Loucy (cell line): ENCODE measurements at regions not wholly inside any gene's neighbourhood (a gene's known extent, or its start where the extent isn't known, plus 50 kb on each side); places are given as distances from the start of the nearest gene placed in this dataset.

Experiments
- H2AFZ ChIP-seq: fragments of 200-600 bp; sonication (generic); 2 replicates; pipeline ENCODE4 v1.6.0; 2016; ENCODE audit warnings: antibody characterized with exemption, mild to moderate bottlenecking, low read length, moderate library complexity
- H3F3A ChIP-seq: fragments of 200-600 bp; 2 replicates; pipeline ENCODE4 v1.6.0; 2016; ENCODE audit warnings: antibody characterized with exemption, low read depth, mild to moderate bottlenecking
- H3K27me3 ChIP-seq: fragments of 200-600 bp; sonication (generic); 2 replicates; pipeline ENCODE4 v1.6.1; 2014; ENCODE audit warnings: low read length, mild to moderate bottlenecking; ENCODE audit not compliant: insufficient read depth, poor library complexity, severe bottlenecking
- H3K36me3 ChIP-seq: fragments of 200-600 bp; sonication (generic); 2 replicates; pipeline ENCODE4 v1.6.1; 2016; ENCODE audit warnings: low read length; ENCODE audit not compliant: insufficient read depth
- H3K4me1 ChIP-seq: fragments of 200-600 bp; sonication (generic); 2 replicates; pipeline ENCODE4 v1.5.1; 2014; ENCODE audit warnings: low read length, mild to moderate bottlenecking; ENCODE audit not compliant: insufficient read depth, poor library complexity, severe bottlenecking
- H3K4me2 ChIP-seq: fragments of 200-600 bp; sonication (generic); 2 replicates; pipeline ENCODE4 v1.6.0; 2014; ENCODE audit warnings: antibody characterized with exemption, low read length, low read depth, mild to moderate bottlenecking; ENCODE audit not compliant: poor library complexity, severe bottlenecking
- H3K4me3 ChIP-seq: fragments of 200-600 bp; sonication (generic); 2 replicates; pipeline ENCODE4 v1.5.1; 2014; ENCODE audit warnings: low read length, mild to moderate bottlenecking, mixed read lengths; ENCODE audit not compliant: poor library complexity, severe bottlenecking
- H3K79me2 ChIP-seq: fragments of 200-600 bp; sonication (generic); 2 replicates; pipeline ENCODE4 v1.6.1; 2014; ENCODE audit warnings: low read length; ENCODE audit not compliant: insufficient read depth
- H3K9ac ChIP-seq: fragments of 200-600 bp; sonication (generic); 2 replicates; pipeline ENCODE4 v1.6.0; 2014; ENCODE audit warnings: mild to moderate bottlenecking, low read depth, low read length, moderate library complexity; ENCODE audit not compliant: poor library complexity, severe bottlenecking
- H3K9me2 ChIP-seq: fragments of 200-600 bp; sonication (generic); replicated peaks from 2 replicates; pipeline ENCODE4 v1.6.1; 2016; ENCODE audit warnings: low read depth, low read length, mixed read lengths
- H3K9me3 ChIP-seq: fragments of 200-600 bp; sonication (generic); 2 replicates; pipeline ENCODE4 v1.6.1; 2014; ENCODE audit warnings: mild to moderate bottlenecking, antibody characterized with exemption, low read length, low read depth; ENCODE audit not compliant: insufficient read depth
- H4K20me1 ChIP-seq: fragments of 200-600 bp; sonication (generic); 2 replicates; pipeline ENCODE4 v1.6.0; 2014; ENCODE audit warnings: antibody characterized with exemption, low read length, mild to moderate bottlenecking; ENCODE audit not compliant: insufficient read depth, poor library complexity, severe bottlenecking
- CTCF ChIP-seq: fragments of 200-600 bp; sonication (generic); conservative IDR thresholded peaks from 2 replicates; pipeline ENCODE4 v1.5.1; 2014; ENCODE audit warnings: mild to moderate bottlenecking, antibody characterized with exemption, low read length
- EZH2phosphoT487 ChIP-seq: fragments of 200-600 bp; IDR thresholded peaks from 2 replicates; pipeline ENCODE4 v1.6.1; 2018; ENCODE audit warnings: antibody characterized with exemption, mild to moderate bottlenecking, moderate library complexity, borderline replicate concordance

DNA sequence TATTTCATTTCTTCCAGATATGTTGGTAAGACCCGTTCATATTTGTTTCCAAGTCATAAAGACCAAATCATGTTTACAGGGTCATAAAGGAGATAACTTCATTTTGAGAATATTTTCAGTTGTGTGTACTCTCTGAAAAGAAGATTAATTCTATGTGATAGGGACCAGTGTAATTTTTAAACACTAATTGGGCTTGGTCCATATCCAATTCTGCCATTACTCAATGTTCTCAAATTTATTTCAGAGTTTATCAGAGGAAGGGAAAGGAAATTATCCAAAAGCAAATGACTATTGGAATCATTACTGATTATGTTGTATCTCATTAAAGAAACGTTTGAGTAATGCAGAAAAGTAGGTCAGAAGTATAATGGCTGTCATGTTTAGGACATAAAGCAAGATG lies 126.8 kb upstream of the DCN start:
- no peak overlapping the region for H3K9ac ChIP-seq
- no peaks in the 10 kb centered on the region for H3F3A ChIP-seq
- no peaks in the 10 kb centered on the region for H3K4me1 ChIP-seq
- H2AFZ ChIP-seq = no peak overlapping the region
- no peaks in the 10 kb centered on the region for H3K27me3 ChIP-seq
- no peaks in the 10 kb centered on the region for H3K9me2 ChIP-seq
- TF ChIP-seq EZH2phosphoT487 (no peak), CTCF (no peak)
- no peaks in the 10 kb centered on the region for H3K36me3 ChIP-seq
- no peaks in the 10 kb centered on the region for H3K9me3 ChIP-seq
- no peak overlapping the region for H3K4me2 ChIP-seq
- H3K79me2 ChIP-seq = no peaks in the 10 kb centered on the region
- H4K20me1 ChIP-seq = no peaks in the 10 kb centered on the region
- no peak overlapping the region for H3K4me3 ChIP-seq

DNA sequence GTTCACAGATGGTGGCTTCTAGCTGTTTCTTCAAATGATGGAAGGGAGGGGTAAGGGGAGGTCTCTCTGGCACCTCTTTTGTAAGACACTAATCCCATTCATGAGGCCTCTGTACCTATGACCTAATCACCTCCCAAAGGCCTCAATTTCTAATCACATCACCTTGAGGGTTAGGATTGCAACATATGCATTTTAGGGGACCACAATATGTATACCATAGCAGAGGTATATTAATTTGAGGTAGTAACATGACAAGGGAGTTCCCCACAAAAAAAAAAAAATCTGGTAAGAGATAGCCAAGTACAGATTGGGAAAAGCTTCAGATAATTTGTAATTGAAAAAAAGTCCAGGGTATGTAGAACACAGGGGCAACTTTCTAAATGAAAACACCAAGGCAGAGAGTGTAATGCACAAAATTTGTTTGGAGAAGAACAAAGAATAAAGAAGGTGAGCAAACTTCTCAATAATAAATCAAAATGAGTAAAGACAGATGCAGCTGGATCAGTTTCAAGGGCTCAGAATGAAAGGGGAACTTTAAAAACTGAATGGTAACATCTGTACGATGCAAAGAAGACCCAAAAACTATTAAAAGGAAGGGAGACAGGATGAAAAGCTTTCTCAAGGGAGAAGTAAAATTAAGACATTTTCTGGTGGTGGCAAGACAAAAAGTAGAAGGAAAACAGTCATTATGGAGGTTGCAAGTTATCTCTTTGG lies 125.5 kb upstream of the DCN start:
- Histone ChIP-seq H3K9me2 (no peaks in the 10 kb centered on the region), H3K4me1 (no peaks in the 10 kb centered on the region), H3K27me3 (no peaks in the 10 kb centered on the region), H3K9me3 (no peaks in the 10 kb centered on the region), H2AFZ (no peak overlapping the region), H3K4me3 (no peak overlapping the region), H3K9ac (no peak overlapping the region), H3K79me2 (no peaks in the 10 kb centered on the region), H4K20me1 (no peaks in the 10 kb centered on the region), H3K4me2 (no peak overlapping the region), H3F3A (no peaks in the 10 kb centered on the region), H3K36me3 (no peaks in the 10 kb centered on the region)
- TF ChIP-seq CTCF (no peak), EZH2phosphoT487 (no peak)

DNA sequence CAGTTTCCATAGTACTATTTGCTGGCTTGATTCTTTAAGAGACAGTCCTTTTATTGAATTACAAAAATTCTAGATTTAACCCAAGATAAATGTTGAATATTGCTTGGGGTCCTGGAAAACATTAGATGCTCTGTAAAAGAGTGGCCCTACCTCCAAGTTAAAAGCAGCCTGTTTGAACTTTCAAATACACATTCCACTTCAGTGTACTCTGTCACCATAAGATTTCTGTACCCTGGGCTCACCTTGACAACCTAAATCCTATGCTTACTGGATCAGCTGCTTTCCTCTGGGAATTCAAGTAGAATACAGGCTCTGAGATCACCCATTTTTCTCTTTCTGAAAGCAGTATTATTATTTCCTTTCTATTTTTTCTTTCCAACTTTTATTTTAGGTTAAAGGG lies 107.7 kb upstream of the DCN start:
- H3F3A ChIP-seq = no peaks in the 10 kb centered on the region
- H3K4me3 ChIP-seq = no peak overlapping the region
- no peaks in the 10 kb centered on the region for H3K9me2 ChIP-seq
- H3K9me3 ChIP-seq = no peaks in the 10 kb centered on the region
- no peak overlapping the region for H3K4me2 ChIP-seq
- no peak overlapping the region for H3K9ac ChIP-seq
- H3K36me3 ChIP-seq = no peaks in the 10 kb centered on the region
- no peak for TF ChIP-seq CTCF
- TF ChIP-seq EZH2phosphoT487 = no peak
- no peaks in the 10 kb centered on the region for H3K4me1 ChIP-seq
- H3K27me3 ChIP-seq = no peaks in the 10 kb centered on the region
- no peaks in the 10 kb centered on the region for H4K20me1 ChIP-seq
- H2AFZ ChIP-seq = no peak overlapping the region
- H3K79me2 ChIP-seq = no peaks in the 10 kb centered on the region
